ENCODE measurements at regions not wholly inside any gene's neighbourhood (a gene's known extent, or its start where the extent isn't known, plus 50 kb on each side); places are given as distances from the start of the nearest gene placed in this dataset.

GRCh38 chr6:105489216-105489530, 86.3 kb upstream of the PREP start:
- TF ChIP-seq REST (IDR thresholded peaks at IDR 0.05) (no peak), CTCF (IDR thresholded peaks at IDR 0.05) (no peak), RAD21 (conservative IDR thresholded peaks at IDR 0.05 in 1 of 2, IDR thresholded peaks at IDR 0.05 in 1 of 2) (no peak), E2F6 (IDR thresholded peaks at IDR 0.05; ENCODE audit: borderline replicate concordance, low read depth) (no peak), NFE2L2 (conservative IDR thresholded peaks at IDR 0.05; ENCODE audit: low read length) (no peak), RFX5 (IDR thresholded peaks at IDR 0.05) (no peak), NR3C1 (IDR thresholded peaks at IDR 0.05) (no peak), MAZ (IDR thresholded peaks at IDR 0.05; ENCODE audit: borderline replicate concordance, low read depth, low read length) (no peak), CEBPB (IDR thresholded peaks at IDR 0.05) (no peak), MAX (IDR thresholded peaks at IDR 0.05) (no peak), FOSB (CRISPR knock-in tag; IDR thresholded peaks at IDR 0.05) (no peak), BCL3 (IDR thresholded peaks at IDR 0.05) (no peak)
